ENCODE measurements at regions not wholly inside any gene's neighbourhood (a gene's known extent, or its start where the extent isn't known, plus 50 kb on each side); places are given as distances from the start of the nearest gene placed in this dataset.

DNA sequence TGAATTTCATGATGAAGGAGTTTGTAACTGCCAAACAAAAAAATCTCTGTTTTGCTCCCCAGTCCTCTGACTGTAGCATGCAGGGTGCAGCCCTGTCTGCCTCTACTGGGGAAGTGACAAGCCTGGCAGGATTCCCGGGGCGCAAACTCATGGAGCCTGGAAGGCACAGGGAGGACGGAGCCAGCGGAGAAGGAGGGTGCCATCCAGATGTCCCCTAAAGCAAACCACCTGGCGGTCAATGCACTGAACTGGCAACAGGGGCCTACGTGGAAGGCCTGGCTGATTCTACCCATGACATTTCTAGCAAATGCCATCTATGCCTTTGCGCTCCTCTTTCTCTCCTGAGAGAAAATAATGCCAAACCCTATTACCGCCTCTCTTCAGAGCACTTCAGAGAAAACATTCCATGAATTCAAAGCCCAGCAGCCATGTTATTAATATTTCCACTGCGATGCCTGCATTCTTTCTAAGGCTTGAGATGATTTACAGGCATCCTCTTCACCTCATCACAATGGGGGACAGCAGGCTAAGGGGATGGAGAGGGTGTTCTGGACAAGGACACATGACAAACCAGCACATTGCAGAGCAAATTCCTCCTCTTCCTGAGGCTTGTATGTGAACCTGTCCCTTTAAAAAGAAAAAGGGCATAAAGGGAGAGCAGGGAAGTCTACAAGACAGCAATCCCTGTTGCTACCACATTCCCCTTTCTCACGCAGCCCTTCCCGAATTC is 329.3 kb upstream of the NOCT start:
- DNase-seq, result no peak

GRCh38 chr4:138685316-138685715 is 330.3 kb upstream of the NOCT start:
- no peak for DNase-seq

DNA sequence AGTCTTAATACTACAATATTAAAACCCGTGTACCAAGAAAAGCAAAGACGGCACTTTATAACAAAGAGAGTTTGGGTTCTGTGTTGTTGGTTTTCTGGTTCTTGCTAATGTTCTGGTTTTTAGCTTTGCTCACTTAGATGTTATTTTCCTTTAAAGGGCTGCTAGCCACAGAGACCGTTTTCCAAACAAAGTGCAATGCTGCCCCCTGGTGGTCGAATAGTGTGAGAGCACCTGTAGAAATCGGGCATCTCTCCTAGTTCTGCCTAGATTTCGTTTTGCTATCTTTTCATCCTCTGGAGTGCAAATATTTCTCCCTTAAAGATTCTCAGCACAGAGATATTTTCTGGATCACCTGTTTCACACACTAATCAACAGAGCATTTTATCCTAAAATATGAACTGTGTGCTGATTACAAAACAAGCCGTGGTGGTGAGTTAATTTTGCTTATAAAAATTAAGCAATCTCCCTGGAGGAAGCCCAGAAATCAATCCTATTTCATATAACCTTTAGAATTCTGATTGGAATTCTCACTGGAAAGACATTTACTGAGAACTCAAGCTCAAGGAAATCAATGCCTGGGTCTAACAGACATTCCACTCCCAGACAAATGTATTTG is 334.5 kb upstream of the NOCT start:
- DNase-seq, result peak; percentile 69

DNA sequence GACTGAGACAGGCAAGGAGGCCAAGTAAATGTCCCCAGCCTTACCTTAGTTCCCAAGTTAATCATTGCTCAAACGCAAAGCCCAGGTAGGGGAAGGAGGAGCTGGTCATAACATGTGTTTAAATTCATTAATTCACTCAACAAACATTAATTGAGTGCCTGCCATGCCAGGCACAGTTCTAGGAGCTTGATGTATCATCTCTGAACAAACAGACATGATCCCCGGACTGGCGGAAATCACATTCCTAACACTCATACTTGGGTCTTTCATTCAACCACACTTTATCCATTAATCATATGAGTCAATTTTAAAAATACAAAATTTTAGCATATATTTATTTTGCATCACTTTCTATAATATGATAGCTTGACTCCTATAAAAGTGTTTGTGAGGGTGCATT is 335.3 kb upstream of the NOCT start:
- no peak for DNase-seq

DNA sequence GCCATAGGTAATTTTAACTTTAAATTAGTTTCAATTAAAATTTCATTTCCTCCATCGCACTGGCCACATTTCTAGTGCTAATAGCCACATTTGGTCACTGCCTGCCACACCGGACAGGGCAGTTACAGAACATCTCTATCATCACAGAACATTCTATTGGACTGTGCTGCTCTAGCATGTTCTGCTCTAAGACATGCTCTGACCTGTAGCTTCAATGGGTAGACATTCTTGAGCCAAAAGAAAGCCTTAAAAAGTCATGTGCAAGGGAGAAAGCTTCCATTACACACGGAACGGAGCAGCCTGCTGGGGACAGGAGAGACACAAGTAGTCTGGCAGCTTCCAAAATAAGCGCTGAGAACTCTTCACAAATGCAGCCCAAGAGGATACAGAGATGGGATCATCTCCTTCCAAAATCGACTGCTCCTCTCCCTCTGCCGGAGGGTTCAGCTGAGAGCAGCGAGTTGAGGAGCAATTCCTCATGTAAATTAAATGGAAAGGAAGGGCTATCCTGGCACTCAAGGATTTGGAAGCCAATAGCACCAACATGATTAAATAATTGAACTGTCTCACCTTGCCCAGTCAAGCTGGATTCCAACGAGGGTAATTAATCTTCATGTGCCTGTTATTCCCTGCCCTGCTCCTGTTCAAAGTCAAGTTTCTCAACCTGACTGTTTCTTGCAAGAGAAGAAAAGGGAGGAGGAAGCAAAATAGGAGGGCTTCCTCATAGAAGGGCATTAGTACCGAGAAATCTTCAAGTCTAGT is 336.4 kb upstream of the NOCT start:
- no peak for DNase-seq

DNA sequence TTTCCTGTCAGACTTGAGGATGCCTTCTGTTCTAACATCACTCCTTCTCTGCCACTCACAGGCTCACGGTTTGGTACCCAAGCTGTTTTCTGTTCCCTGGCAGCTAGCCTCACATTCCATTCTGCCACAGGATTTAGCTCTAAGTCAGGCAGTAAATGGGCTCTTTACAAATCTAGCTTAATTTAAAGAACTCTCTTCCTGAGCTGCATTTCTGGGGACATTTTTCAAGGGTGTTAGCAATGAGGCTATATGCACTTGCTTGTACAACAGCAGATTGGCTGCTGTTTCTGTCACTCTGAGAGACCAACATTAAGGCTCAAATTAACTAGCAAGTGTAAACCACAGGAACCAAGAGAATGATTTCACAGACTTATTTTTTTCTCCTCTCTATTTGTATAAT is 337.8 kb upstream of the NOCT start:
- DNase-seq, result no peak

GRCh38 chr4:138677212-138677611 is 338.4 kb upstream of the NOCT start:
- DNase-seq, result no peak

GRCh38 chr4:138675685-138676084 is 339.9 kb upstream of the NOCT start:
- no peak for DNase-seq

DNA sequence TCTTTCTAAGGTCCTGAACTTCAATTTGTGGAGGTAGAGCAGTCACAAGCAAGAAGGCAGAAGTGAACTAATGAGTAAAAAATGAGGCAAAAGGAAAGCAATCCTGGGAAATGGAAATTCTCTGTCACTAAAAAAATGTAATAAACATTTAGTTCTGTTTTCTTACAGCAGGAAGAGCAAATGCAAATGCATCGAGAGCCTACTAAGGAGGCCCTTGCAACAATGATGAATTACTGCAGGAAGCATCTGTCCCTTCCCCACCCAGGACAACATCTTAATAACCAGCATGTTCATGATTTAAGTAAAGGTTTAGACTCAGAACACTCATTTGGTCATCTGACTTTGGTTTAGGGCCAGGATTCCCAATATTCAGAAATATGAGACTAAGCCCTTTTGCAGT is 341.4 kb upstream of the NOCT start:
- no peak for DNase-seq

GRCh38 chr4:138673053-138673452 is 342.5 kb upstream of the NOCT start:
- no peak for DNase-seq

DNA sequence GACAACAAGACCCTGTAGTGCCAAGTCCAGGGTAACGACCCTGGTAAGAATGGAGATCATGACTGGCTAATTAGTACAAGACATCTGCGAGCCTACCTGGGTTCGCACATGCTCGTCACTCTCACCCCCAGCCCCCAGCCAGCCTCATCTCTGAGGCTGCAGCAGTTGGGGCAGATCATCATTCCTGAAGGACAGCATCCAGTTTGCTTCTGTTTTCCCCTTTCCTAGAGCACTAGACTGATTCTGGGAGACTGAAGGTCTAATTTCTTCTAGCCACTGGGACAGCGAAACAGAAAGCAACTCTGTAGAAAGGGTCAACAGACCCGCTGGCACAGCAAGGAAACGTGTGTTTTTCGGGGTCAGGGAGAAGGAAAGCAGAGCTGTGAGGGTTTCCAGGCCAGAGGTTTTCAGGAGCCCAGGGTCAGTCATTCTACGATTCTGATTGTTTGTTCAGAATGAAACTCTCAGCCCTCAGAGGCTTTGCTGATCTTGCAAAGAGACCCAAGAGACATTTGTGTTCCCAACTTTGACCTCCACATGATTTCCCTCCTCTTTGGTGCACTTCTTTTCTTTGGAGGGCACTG is 343.1 kb upstream of the NOCT start:
- DNase-seq, result no peak

- no peak for DNase-seq
These were observed 343.9 kb upstream of the NOCT start for GRCh38 chr4:138671606-138672084.

DNA sequence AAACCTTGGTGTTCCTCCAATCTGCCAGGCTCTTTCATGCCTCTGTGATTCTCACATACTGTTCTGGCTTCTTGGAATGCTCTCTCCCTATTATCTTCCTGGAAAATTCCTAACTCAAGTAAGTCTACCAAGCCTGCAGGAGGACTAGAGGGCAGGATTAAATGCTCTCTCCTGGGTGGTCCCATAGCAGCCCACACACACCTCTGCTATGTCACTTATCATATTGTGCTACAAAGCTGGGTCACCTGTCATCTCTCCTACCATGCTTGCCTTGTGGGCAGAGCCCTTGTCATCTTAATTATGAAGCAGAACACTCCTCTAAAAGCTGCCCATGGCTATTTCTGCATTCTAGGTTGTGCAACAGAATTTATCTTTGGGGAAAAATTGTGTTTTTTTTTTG is 344.5 kb upstream of the NOCT start:
- DNase-seq, result no peak

- no peak for DNase-seq
These were observed 344.9 kb upstream of the NOCT start for GRCh38 chr4:138670681-138671080.

GRCh38 chr4:138669479-138670315 is 345.9 kb upstream of the NOCT start:
- no peak for DNase-seq

DNA sequence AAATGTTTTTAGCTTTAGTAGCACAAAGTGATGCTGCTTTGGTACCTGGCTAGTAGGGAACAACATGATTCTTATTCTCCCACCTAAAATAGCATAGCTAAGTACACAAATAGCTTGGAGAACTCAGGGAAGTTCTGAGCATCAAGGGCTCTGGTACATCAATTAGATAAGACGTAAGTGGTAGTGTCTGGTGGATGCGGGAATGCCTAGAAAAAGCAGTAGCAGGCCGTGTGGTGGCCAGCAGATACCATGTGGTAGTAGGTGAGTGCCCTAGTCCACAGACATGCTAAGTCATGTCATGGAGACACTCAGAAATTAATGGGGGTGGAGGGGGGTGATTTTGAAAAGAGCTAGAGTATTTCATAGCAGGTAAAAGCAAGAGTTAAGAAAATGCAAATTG is 347.3 kb upstream of the NOCT start:
- DNase-seq, result no peak

DNA sequence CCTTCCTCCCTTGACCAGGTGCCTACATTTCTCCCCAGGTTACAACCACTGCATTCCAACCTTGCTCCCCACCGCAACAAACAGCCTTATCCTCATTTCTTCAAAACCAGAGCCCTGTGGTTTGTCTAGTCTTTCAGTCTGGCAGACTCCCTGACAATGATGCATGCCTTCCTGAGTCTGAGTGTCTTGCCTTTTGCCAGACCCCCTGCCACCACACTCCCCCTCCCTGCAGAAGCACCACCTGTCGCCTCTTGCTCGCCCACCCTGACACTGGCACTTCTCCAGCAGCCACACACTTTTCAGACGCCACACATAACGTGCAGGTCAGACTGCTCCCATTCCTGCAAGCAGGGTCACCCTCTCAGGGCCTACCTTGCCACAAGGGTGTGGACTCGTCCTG is 349.2 kb upstream of the NOCT start:
- no peak for DNase-seq

DNA sequence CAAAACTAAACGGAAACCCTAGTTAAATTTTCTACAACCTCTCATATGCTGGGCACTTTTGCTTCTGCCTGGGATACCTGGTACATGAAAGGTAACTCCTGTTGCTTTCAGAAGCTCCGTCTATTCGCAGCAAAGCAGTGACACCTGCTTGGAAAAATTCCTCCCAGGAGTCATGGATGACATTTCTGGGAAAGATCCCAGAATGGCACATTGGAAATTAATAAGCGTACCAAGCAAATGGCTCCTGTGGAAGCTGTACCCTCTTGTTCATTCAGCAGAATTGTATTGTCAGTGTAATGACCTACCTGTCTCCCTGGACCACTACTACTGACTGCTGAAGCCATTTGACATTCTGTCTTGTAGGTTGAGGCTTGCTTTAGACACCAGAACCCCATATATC is 349.7 kb upstream of the NOCT start:
- DNase-seq, result no peak

DNA sequence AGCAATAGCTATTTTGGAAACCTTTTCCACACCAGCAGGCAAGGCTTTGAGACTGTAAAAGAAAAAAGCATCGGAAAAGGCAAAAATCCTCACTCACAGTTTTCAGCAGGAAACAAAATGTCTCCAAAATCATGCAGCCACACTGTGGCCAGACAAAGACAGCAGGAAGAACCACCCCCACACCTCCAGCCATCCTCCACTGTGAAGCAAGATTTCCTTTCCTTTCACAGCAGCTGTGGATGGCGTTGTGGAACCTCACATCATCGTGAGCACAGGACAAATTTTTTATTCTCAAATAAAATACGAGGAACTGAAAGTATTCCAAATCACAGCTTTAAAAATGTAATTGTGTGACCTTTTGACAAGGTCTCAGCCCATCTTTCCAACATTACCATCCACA is 351.7 kb upstream of the NOCT start:
- DNase-seq, result no peak

DNA sequence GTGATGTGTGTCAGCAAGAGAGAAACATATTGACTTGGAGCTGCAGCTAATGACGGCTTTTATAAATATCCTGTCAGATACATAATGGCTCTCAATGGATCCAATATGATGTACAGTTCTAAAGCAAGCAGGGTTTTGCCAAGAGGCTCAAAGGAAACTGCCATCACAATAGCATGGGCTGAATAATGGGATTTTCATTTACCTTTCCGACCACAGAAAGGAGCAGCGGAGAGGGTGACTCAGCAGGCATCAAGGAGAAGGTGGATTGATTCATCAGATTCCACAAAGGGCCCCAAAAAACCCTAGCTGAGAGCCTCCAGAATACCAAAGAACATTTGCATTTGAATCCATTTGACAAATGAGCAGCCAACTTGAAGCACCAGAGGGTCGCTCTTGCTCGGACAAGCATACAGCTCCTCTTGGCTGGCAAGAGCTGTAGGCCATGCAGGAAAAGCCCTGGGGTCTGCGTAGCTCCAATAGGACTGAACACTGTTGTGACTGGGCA is 355.7 kb upstream of the NOCT start:
- no peak for DNase-seq

GRCh38 chr4:138659037-138659811 is 356.4 kb upstream of the NOCT start:
- no peak for DNase-seq

DNA sequence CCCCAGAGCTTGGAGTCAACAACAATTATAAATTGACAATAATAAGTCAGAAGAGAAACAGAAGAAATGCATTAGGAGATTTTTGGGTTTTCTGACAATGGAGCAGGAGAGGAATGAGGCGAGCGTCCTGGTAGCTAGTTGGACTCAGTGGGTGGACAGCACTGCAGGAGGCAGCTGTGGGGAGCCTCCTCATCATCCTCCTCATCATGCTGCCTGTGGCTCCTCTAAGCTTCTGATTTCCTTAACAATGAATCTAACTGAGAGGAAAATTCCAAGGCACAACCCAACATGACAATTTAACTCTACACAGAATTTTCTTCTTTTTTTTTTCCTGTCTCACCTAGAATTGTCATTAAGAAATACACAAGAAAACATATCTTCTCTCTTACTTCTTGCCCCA is 357.1 kb upstream of the NOCT start:
- DNase-seq, result no peak
